AG20443 (cell line): ENCODE measurements at regions not wholly inside any gene's neighbourhood (a gene's known extent, or its start where the extent isn't known, plus 50 kb on each side); places are given as distances from the start of the nearest gene placed in this dataset.

Experiments
- DNase-seq: peaks from one replicate; pipeline ENCODE4 v3.0.0; 2012; ENCODE audit warnings: low spot score, mixed read lengths

GRCh38 chr3:69439643-69440270, 53.9 kb upstream of the FRMD4B start:
- peak; percentile 32 for DNase-seq

DNA sequence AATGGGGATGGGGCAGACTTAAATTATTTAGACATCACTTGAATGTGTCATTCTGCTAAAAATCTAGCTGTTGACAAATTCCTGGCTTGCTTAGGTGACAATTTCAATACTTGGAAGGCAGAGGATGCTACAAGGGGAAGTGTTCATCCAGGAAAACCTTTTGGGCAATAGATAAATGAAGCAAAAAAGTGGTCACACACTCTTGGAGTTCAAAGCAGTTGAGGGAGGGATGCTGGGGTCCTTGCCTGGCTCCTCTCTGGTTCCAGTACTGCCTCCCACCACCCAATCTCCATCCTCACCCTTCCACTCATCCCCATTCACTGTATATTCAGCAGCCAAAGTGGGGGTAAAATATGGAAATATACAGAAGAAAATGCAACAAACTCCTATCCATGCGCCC, 52.6 kb upstream of the FRMD4B start:
- no peak for DNase-seq

DNA sequence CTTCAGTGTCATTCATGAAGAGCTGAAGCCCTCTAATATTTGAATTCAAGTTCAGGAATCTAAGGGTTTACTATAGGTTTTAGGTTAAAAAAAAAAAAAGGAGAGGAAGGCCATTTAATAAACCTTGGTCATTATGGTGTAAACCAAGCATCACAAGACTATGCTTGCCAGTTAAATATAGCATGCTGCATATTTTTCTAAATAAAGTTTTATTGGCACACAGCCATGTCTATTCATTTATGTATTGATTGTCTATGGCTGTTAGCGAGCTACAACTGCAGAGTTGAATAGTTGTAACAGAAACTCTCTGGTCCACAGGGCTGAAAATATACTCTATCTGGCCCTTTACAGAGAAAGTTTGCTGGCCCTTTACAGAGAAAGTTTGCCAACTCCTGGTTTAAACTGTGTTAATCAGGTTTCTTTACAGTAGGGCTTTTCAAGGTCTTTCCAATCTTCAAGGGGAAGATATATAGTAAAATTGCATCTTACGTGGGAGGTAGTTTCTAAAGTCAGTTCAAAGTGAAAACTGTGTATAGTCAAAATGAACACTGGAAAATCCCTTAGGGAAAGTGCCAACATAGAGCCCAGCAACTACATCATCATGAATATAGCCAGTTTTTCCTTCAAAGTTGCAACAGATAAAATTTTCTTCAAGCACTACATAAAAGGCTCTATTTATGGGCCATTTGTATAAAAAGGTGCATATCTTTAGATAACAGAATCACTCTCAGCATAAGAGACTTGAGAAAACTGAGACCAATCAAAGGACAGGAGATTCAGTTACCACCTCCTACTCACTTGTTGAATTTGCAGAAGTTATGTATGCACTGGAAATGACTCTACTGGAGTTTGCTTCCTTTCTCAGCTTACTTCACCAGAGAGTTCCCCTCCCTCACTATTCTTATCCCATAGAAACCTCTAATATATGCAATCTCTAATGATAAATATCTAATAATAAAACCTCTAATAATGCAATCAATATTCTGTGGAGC, 49.7 kb upstream of the FRMD4B start:
- no peak for DNase-seq
